ENCODE measurements at regions not wholly inside any gene's neighbourhood (a gene's known extent, or its start where the extent isn't known, plus 50 kb on each side); places are given as distances from the start of the nearest gene placed in this dataset.

DNA sequence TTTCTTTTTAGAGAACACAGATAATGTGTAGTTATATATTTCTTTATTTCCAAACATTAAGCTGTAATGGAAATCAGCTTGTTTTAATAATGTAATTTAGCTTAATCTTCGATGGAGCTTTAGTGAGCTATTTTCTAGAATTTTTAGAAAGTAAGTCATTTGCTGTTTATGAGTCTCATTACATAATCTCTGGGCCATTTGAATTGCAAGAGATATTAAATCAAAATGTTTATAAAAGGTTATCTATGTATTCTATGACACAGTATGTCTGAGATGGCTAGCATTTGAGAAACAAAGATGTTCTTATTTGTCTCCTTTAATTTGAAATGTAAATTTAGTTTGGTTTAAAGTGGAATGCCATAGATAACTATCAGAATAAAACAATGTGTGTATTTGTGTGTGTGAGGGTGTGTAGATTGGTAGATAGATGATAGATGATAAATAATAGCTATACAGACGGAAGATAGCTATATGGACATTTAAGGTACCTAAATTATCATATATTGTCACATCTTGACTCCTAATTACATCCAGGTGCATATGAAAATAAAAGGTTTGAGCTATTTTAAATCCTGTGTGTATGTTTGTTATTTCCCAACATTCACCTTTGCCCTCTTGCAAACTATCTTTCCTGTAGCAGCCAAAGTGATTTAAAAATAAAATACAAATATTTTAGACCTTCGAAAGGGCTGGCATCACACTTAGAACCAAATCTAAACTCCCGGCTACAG lies 478.0 kb upstream of the KLF6 start:
- Histone ChIP-seq H3K4me3 (no peak overlapping the region), H3K4me1 (peaks cover 14 to 45% (median 27%) of the 10 kb centered on the region in 4 donors), H3K9me3 (no peaks in the 10 kb centered on the region), H3K36me3 (no peaks in the 10 kb centered on the region), H3K27me3 (no peaks in the 10 kb centered on the region), H3K27ac (peak overlapping the region in 3 of 4 donors; percentile 2 to 48 (median 5))
- no peak for TF ChIP-seq POLR2A (IDR thresholded peaks at IDR 0.05)
- TF ChIP-seq POLR2AphosphoS5 (IDR thresholded peaks at IDR 0.05) = no peak
- TF ChIP-seq EP300 (IDR thresholded peaks at IDR 0.05; ENCODE audit: low read depth) = no peak
- TF ChIP-seq, protein P1, sequence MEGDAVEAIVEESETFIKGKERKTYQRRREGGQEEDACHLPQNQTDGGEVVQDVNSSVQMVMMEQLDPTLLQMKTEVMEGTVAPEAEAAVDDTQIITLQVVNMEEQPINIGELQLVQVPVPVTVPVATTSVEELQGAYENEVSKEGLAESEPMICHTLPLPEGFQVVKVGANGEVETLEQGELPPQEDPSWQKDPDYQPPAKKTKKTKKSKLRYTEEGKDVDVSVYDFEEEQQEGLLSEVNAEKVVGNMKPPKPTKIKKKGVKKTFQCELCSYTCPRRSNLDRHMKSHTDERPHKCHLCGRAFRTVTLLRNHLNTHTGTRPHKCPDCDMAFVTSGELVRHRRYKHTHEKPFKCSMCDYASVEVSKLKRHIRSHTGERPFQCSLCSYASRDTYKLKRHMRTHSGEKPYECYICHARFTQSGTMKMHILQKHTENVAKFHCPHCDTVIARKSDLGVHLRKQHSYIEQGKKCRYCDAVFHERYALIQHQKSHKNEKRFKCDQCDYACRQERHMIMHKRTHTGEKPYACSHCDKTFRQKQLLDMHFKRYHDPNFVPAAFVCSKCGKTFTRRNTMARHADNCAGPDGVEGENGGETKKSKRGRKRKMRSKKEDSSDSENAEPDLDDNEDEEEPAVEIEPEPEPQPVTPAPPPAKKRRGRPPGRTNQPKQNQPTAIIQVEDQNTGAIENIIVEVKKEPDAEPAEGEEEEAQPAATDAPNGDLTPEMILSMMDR (IDR thresholded peaks at IDR 0.05) = no peak
- in situ Hi-C loops (cut with MboI; ENCODE audit: low pct_ligation_motif_present in 1 of 4, low pct_unique_long_range_greater_than_20kb in 1 of 4, low sequenced_read_pairs in 3 of 4) (no loop called here), intact Hi-C loops (cut with DNase I; ENCODE audit: low total_unique reads) (no loop called here)
- WGBS, 2 donors (ENCODE audit: low coverage in 1 of 2) = 63 to 72% methylated on average over 4 of the region's 4 CpGs
- no peak for DNase-seq

DNA sequence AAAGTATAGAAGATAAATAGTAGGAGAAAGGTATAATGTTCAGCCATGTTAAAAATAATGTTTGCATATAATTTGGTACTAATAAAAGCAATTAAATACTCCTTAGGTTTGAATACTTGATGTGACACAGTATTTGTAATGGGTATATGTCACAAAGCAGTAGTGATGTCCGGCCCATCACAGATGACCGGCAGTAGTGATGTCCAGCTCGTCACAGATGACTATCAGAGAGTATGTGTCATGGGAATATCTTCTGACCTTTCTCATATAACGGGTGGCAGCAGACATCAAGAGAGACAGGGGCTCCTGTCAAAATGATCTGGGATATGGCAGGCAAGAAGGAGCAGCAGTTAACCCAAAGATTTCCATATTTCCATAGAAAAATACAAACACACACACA lies 477.4 kb upstream of the KLF6 start:
- WGBS, 2 donors (ENCODE audit: low coverage in 1 of 2) = 86 to 89% methylated on average over 4 of the region's 4 CpGs
- no peak overlapping the region for H3K27ac ChIP-seq

DNA sequence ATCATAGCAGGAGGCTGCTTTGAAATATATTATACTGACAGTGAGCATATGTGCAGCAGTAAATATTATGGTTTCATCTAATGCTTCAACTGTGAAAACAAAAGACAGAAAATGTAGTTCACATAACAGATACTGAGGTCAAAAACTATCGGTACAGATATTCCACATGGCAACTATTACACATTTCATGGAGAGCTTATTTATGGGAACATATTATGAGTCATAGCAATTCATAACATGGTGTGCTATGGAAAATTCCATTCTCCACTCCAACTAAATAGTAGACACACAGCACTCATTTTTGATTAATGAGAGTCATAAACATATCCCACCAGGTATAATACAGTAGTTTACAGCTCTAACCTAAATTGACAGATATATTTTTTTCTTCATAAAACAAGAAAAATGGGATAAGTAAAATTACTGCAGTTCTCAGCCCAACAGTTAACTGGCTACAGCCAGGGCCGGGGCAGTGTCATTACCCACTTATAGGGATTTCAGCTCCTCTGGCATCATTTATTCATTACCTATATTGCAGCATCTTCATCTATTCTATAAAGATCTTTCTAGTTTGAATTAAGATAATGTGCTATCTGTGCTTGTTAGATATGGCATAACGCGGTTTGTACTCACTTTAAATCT lies 475.6 kb upstream of the KLF6 start:
- no peaks in the 10 kb centered on the region for H3K36me3 ChIP-seq
- in situ Hi-C loops (cut with MboI; ENCODE audit: low pct_ligation_motif_present in 1 of 4, low pct_unique_long_range_greater_than_20kb in 1 of 4, low sequenced_read_pairs in 3 of 4) (no loop called here), intact Hi-C loops (cut with DNase I; ENCODE audit: low total_unique reads) (no loop called here)
- TF ChIP-seq, protein P1 (IDR thresholded peaks at IDR 0.05) = no peak
- TF ChIP-seq POLR2A (IDR thresholded peaks at IDR 0.05) (no peak), EP300 (IDR thresholded peaks at IDR 0.05; ENCODE audit: low read depth) (peak; percentile 2), POLR2AphosphoS5 (IDR thresholded peaks at IDR 0.05) (peak; percentile 55 to 64 (median 62))
- DNase-seq = no peak
- peaks cover 6 to 28% (median 17%) of the 10 kb centered on the region in 4 donors for H3K4me1 ChIP-seq
- no peaks in the 10 kb centered on the region for H3K27me3 ChIP-seq
- H3K9me3 ChIP-seq = no peaks in the 10 kb centered on the region
- peak overlapping the region; percentile 19 to 58 (median 54) for H3K27ac ChIP-seq
- no peak overlapping the region for H3K4me3 ChIP-seq
- WGBS, 2 donors (ENCODE audit: low coverage in 1 of 2) = 83 to 90% methylated on average over 3 to 4 of the region's 4 CpGs

More for the DNA sequence above, 477.4 kb upstream of the KLF6 start:
- Histone ChIP-seq H3K27me3 (no peaks in the 10 kb centered on the region), H3K4me3 (no peak overlapping the region), H3K36me3 (no peaks in the 10 kb centered on the region), H3K4me1 (peaks cover 14 to 40% (median 25%) of the 10 kb centered on the region in 4 donors), H3K9me3 (no peaks in the 10 kb centered on the region)
- TF ChIP-seq POLR2A (IDR thresholded peaks at IDR 0.05) = no peak
- intact Hi-C loops (cut with DNase I; ENCODE audit: low total_unique reads) = no loop called here
- DNase-seq = no peak
- in situ Hi-C loops (cut with MboI; ENCODE audit: low pct_ligation_motif_present in 1 of 4, low pct_unique_long_range_greater_than_20kb in 1 of 4, low sequenced_read_pairs in 3 of 4) = no loop called here

DNA sequence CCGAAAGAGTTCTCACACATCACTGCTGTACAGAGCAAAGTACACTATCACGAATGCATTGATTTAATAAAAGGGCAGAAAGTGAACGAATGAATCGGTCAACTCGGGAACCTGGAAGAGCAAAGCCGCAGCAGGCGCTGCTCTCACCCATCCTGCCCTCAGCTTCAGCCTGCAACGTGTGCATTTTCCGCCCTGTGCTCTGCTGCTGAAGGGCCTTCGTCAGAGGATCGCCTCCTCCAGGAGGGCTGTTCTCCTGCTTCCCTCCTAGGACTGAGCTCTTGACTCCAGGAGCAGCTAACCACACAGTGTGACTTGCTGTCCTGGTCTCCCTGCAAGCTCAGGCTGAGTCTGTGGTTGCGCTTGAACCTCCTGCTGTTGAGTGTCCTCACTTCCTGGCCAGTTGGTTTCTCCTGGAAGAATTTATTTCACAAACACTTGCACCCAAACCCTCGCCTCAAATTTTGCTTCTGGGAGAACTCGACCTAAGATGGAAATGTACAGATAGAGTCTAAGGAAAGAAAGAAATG lies 473.0 kb upstream of the KLF6 start:
- no peak overlapping the region for H3K27ac ChIP-seq
- H3K4me1 ChIP-seq = peaks cover 0 to 16% (median 9%) of the 10 kb centered on the region in 4 donors
- no peak overlapping the region for H3K4me3 ChIP-seq
- TF ChIP-seq EP300 (IDR thresholded peaks at IDR 0.05; ENCODE audit: low read depth) (no peak), POLR2A (IDR thresholded peaks at IDR 0.05) (no peak), POLR2AphosphoS5 (IDR thresholded peaks at IDR 0.05) (no peak)
- TF ChIP-seq, protein P1 (IDR thresholded peaks at IDR 0.05) = no peak
- in situ Hi-C loops (cut with MboI; ENCODE audit: low pct_ligation_motif_present in 1 of 4, low pct_unique_long_range_greater_than_20kb in 1 of 4, low sequenced_read_pairs in 3 of 4) (no loop called here), intact Hi-C loops (cut with DNase I; ENCODE audit: low total_unique reads) (no loop called here)
- H3K36me3 ChIP-seq = no peaks in the 10 kb centered on the region
- no peaks in the 10 kb centered on the region for H3K9me3 ChIP-seq
- H3K27me3 ChIP-seq = no peaks in the 10 kb centered on the region
- DNase-seq = no peak
- WGBS, 2 donors (ENCODE audit: low coverage in 1 of 2) = 84 to 87% methylated on average over 12 to 14 of the region's 14 CpGs
